GM21447 (cell line): ENCODE measurements at regions not wholly inside any gene's neighbourhood (a gene's known extent, or its start where the extent isn't known, plus 50 kb on each side); places are given as distances from the start of the nearest gene placed in this dataset.
A peak's percentile ranks its signal among the peaks of the same experiment; 100 is the strongest.

Experiments used
- ATAC-seq: cut with Tn5 transposase; IDR thresholded peaks from one replicate; pipeline ENCODE4 v1.9.1; 2021; ENCODE audit not compliant: unreplicated experiment

DNA sequence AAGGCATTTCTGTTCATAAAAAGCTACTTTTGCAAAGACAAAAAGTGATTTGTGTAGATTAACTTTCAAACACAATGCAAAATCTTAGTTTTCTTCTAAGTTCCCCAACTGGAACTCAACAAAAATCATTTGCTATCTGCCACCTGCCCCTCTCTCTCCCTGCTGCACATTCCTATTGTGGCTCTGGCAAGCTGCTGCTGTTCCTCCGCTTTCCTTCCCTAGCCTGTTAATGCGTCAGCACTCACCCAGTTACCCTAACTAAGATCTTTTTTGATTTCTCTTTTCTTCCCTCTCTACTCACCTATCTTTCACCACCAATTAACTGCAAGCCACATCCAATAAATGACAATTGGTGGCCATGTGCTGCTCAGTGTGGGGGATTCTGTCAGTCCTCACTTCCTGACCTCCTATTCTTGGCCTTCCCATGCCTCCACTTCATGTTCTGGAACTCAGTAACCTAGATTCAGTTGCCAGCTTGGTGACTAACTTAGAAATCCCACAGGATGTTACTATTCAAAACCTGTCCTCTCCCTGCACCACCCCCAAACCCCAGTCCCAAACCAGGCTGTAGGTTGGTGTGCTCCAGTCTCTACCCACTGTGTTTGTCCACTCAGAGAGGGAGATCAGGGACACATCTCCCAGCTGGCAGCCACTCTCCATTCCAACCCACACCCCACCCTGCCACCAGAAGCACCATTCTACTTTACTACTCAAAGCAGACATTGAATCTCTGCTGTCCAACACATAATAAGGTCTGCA, 140.2 kb upstream of the CTTNBP2 start:
- no peak for ATAC-seq

DNA sequence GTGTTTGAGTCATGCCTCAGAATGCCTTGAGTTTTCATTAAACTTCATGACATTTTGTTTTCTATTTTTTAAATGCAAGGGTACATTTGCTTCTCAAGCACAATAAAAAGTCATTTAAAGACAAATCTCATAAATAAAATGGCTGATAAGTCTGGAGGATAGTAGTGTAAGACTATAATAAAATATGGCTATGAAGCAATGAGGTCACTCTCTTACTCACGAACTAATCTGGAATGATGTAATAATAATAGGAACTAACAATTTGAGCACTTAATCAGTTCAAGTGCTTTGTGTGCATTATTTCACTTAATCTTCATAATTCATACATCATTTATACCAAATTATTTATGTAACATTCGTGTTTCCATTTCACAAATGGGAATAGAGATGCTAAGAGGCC, 149.3 kb upstream of the CTTNBP2 start:
- ATAC-seq = no peak

DNA sequence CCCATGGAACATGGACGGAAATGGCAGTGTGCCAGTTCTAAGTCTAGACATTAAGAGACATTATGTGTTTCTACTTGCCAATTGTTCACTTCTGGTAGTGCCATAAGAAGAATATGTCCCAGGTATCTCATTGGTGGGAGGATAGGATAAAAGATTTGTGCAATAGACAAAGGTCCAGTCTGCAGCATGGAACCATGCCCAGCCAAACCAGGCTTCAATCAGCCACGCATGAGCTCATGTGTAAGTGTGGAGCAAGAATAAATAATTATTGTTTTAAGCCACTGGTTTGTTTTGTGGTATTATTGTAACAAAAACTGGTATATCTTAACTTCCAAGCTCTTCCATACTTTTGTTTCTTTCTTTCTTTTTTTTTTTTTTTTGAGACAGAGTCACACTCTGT, 153.6 kb upstream of the CTTNBP2 start:
- no peak for ATAC-seq

DNA sequence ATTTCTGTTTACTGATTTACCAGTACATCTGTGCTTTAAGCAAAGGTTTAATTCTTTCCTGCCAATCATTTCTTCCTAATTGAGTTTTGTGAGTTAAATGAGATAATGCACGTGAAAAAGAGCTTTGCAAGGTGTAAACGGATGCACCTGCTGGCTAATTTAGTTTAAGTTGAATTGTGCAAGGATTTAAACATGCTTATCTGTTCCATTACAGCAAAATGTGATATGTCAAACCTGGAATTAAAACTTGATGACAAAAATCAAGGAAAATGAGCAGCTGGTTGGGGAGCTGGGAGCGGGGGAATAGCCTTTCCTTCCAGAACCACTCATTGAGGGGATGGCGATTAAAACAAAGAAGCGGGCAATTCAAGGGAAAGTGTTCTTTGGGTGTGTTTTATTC, 155.0 kb upstream of the CTTNBP2 start:
- ATAC-seq = no peak

DNA sequence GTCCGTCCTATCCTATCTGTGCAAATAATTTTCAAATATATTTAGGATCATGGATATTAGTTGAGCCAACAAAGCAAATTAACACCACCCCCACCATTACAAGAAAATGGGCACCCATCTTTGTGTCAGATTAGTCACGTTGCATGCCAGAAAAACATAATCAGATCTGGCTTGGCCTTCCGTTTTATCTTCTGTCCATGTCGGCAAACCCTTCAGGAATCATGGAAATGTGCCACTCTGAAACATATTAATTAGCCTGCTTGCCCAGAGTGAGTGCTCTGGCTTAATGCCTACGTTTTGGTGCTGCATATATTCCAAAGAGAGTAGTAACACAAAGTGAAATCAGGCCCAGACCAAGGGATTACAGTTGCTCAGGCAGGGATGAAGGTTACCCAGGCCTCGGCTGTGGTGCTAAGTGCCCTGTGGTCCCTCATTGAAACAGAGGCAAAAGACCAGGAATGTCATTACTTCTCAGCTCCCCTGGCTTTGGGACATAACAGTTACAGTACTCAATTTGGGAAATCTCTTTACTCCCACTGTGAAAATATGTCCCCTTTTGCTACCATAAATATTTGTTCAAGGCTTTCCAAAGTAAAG, 154.0 kb upstream of the LSM8 start:
- no peak for ATAC-seq

DNA sequence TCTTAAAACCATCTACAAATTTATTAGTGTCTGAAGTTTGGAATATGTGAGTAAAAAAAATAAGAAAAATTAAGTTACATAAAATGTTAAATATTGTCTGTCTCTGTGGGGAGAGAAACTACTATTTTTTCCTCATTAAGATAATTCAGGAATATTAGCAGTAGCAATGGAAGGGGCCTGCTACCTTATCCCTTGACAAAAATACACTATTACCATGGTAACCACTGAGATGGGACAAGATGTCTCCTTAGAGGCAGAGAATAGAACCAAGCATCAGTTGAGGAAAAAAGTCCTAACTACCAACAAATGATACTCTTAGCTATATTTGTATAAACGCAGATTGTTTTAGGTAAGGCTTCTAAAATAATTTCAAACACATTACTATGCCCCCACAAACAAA, 150.7 kb upstream of the LSM8 start:
- ATAC-seq = no peak

DNA sequence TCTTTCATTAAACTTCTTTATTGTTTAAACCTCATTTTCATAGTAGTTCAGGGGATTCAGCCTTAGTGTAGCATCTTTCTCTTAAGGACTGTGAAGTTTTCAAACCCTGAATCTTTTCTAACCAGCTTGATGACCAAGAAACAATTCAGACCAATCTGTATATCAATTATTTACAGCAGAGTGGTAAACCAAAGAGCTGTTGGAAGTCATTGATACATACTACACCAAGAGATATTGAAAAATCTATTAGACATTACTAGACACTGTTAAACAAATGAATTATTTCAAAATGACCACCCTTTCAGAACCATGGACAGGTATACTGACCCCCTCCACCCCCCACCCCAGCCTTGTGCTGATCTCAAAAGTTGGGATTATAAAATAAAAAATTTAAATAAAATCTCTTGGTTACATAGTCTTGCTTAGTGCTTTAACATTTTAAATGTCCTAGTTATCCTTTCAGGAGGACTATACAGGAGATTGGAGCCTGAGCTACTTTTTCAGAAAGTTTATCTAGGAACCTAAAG, 143.9 kb upstream of the LSM8 start:
- peak; percentile 12 for ATAC-seq

DNA sequence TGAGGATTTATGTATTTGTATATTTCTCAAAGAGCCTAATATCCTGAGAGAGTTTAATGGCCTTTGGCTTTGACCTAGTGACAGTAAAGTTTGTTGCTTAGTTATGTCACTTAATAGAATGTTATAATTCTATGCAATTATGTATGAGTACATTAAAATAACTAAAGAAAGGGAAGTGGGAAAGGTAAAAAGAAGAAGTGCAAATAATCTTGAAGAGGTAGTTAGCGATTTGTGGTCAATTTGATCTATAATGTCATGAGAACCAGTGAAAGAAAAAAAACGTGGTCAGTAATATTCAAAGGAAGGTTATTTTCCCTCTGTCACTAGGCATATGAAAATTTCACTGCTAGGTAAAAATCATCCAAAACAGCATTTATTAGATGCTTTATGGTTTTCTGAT, 143.4 kb upstream of the LSM8 start:
- peak; percentile 81 for ATAC-seq

DNA sequence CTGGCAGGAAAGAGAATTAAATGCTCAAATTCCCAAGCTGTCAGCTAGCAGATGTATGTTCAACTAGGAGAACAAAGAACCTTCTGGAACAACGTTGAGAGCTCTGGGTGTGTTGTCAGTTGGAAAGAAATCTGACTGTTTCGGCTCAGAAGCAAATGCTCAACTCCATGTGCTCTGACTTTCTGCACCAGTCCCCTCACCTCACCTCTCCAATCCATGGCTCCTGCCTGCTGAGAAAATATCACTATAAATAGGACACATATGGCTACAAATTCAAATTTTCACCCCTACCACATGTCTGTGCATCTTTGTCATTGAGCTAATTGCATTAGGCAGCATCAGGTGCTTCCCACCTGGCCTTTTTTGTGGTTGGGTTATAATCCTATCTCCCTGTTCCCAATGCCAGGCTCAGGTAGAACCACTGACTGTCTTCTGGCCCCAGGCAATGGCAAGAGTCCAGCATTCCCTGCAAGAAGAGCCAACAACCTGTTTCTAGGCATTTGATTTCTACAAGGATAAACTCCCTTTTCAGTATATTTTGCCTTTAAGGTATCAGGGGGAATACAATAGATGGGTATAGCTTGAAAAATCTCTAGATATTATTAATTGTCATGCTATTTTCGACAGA, 142.6 kb upstream of the LSM8 start:
- no peak for ATAC-seq

DNA sequence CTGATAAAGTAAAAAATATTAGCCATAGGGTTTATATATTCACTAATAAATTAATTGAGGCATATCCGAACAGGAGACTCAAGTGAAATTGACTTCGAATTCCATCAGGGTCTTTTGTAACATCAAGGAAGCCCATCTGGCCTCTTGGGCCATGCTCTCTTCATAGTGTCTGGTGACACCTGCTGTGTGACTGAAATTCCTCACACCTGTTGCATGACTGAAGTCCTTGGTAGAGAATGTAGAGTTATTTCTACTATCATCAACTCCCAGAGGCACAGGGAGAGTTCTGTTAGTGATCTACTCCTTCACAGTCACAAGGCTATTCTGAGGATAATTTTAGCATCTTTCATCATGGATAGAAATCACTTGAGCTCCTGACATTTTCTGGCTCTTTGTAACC, 138.3 kb upstream of the LSM8 start:
- no peak for ATAC-seq

DNA sequence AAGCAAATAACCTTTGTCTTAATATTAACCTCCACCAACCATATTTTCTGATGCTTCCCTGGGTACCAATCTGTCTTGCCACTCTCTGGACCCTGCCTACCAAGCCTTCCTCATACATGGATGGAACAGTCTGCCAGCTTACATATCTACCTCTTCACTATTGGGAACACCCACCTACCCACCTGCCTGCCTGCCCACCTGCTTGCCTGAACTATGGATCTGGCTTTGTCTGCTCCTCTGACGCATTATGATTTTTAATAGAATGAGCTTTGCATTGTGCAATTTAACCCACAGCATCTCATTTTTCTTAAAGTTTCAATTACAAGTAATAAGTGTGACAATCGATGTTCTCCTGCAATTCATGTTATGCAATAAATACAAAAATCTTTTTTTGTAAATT, 137.9 kb upstream of the LSM8 start:
- ATAC-seq = no peak

DNA sequence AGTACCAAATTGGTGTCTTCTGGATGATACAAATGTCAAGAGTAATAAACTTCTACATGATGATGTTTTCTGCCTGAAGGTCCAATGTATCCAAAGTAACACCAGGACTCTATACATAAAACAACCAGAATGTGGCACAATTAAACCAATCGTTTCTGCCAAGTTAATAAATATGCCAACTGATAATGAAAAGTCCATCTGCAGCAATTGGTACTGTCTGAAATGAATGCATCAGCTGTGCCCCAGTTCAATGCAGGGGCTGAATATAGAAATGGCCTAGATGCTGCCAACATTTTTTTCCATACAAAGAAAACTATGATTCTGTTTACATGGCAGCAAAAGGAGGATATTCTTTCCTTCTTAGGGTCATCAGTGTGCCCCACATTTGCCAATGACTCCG, 137.2 kb upstream of the LSM8 start:
- no peak for ATAC-seq

DNA sequence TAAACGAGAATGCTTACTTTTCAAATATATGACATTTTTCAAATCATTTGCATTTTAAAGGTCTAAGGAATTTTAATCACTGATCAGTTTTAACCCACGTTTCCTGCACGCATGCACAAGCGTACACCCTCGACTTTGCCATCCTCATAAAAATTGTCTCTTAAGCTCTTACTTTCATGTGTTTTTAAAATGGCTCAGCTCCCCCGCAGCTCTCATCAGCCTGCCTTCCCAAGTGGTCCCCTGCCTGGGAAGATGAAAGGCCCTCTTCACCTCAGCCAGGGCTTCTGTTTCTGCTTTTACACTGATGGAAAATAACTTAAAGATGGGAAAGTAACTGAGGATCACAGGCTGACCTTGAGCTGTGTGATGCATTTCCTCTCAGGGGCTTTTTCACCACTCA, 131.6 kb upstream of the LSM8 start:
- no peak for ATAC-seq

DNA sequence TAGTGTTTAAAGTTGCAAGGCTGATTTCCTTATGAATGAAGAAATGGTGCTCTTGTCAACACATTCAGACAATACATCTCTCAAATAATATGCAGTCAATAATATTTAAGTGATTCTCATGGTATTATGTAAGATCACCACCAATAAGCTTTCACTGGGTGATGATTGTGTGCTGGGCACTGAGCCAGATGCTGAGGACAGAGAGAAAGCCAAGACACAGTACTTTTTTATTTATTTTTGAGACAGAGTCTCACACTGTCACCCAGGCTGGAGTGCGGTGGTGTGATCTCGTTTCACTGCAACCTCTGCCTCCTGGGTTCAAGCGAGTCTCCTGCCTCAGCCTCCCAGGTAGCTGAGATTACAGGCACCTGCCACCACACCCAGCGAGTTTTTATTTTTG, 130.6 kb upstream of the LSM8 start:
- no peak for ATAC-seq

DNA sequence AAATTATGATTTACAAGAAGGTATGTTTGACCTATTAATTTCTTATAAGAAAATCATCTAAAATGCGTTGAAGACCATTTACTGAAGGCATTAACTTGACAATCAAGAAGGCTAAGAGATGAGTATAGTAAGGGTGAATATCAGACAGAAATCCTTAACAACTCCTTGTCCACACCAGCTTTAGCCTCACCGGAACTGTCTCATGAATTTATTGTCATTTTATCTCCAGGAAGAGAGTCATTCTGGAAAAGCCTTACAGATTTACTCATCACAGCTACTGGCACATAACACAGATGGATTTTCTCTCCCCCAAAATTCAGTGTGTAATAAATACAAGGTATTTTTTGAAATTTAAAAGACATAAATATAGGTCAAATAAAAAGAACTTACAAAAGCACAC, 129.4 kb upstream of the LSM8 start:
- no peak for ATAC-seq

DNA sequence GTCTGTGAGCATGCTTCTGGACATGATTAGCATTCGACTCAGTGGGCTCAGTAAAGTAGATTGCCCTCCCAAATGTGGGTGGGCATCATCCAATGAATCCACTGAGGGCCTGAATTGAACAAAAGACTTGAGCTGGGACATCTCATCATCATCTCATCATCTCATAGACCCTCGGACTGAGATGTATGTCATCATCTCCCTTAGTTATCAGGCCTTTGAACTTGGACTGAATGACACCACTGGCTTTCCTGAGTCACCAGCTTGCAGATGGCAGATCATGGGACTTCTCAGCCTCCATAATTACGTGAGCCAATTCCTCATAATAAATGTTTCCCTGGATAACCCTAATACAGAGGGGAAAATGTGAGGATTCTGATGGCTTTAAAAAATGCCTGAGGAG, 128.3 kb upstream of the LSM8 start:
- ATAC-seq = no peak

DNA sequence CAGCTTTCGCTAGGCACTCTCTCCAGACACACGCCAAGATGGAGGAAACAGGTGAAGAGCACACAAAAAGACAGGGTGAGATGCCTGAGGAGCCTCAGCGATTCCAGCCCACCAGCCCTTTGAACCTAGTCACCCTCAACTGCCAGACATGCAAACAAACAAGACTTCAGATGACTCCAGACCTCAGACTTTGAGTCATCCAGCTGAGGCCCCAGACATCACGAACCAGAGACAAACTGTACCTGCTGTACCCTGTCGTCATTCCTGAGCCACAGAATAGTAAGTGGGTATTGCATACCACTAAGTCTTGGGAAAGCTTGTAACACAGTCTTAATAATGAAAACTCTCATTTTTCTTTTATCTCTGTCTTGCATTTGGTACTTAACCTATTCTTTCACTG, 126.6 kb upstream of the LSM8 start:
- no peak for ATAC-seq

DNA sequence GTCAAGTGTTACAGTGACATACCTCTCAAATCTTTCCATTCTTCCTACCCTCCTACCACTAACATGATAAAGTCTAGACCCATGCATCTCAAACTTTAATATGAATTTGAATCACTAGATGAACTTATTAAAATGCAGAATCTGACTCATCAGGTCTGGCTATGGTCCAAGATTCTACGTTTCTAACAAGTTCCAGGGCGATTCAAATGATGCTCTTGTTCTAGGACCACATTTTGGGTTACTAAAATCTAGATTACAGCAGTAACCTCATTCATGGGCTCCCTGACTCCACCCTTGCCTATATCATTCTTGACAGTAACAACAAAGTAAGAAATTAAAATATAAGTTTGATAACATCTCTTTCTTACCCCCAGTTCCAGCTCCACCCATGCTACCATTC, 124.8 kb upstream of the LSM8 start:
- ATAC-seq = no peak

DNA sequence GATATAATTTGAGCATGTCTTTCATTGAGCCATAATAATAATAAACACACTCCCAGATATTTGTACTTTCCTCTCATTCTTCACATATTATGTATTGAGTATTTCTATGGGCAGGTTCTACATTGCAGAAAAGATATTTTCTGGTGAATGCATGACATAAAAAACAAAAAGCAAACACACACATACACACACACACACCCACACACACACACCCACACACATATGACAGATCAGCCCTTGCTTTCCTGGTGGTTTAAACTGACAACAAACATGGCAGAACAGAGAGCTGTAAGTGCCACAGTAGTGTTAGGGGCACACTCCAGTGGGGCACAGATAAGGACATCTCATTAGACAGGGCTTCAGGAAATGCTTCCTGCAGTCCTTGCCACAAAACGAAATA, 123.3 kb upstream of the LSM8 start:
- no peak for ATAC-seq

DNA sequence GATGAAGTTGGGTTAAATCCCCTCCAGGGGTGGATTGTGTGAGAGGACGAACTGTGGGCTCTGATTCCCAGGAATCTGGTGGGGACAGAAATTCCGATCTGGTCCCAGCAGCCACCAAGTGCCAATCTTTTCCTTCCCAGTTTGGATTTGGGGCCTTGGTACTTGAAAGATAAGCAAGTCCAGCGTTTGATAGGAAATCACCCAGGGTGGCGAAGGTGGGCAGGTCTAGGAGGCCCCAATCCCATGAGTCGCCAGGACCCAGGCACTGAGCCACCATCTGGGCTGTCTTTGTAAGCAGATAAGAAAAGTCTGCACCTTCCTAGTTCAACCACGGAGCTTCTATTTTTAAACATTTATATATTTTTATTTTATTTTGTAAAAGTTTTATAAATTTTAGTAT, 122.6 kb upstream of the LSM8 start:
- no peak for ATAC-seq

DNA sequence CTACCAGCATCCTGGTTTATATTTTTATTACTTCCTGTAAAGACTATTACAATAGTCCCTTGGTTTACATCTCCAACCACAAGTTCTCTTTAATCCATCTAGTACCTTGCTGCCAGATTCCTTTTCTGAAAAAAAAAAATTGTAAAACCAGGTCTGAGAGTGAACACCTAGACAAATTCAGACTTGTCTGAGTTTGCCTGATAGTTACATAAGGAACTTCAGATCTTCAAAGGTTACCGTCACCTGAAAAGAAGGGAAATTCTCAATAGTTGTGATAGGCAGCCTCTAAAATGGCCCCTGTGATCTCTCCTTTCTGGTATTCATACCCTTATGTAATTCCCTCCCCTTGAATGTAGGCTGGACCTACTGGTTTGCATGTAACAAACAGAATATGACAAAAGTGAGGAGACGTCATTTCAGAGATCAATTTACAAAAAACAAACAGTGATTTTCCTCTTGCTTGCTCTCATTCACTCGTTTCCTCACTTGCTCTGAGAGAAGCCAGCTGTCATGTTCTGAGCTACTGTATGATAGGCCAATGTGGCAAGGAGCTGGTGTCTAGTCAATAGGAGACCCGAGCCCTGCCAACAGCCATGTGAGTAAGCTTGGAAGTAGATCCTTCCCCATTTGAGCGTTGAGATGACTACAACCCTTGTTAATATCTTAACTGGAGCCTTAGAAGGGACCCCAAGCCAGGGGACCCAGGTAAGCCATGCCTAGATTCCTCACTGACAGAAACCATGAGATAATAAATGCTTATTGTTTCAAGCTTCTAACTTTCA, 110.9 kb upstream of the LSM8 start:
- no peak for ATAC-seq

DNA sequence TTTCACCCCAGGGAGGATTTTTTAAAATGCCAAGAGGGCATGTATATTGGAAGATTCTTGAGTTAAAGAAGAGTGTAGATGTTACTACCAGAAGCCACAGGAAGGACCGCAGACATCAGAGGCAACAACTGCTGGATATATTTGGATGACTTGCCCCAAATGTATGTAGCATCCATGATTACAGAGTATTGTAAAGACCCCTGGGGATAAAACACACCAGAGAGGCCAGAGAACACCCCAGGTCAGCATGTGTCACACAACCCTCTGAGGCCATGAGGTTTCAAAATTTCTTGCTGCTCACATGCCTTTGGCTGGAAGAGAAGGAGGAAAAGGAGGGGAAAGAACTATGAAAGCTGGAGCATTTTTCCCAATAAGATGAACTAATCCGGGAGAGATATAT, 108.0 kb upstream of the LSM8 start:
- ATAC-seq = no peak
